Mesendoderm (in vitro differentiated cells): ENCODE measurements at regions not wholly inside any gene's neighbourhood (a gene's known extent, or its start where the extent isn't known, plus 50 kb on each side); places are given as distances from the start of the nearest gene placed in this dataset.

Source experiments
- DNase-seq: peaks from one replicate; pipeline ENCODE4 v3.0.0; 2013
- H2AK5ac ChIP-seq: 2 replicates; pipeline ENCODE4 v1.6.1; 2013; ENCODE audit warnings: low read length, inconsistent platforms
- H2BK120ac ChIP-seq: 2 replicates; pipeline ENCODE4 v1.6.1; 2013; ENCODE audit warnings: low read depth, mild to moderate bottlenecking, low read length, moderate library complexity, mixed read lengths
- H2BK15ac ChIP-seq: replicated peaks from 2 replicates; pipeline ENCODE4 v1.6.1; 2013; ENCODE audit warnings: low read depth, mild to moderate bottlenecking, moderate library complexity
- H2BK5ac ChIP-seq: 2 replicates; pipeline ENCODE4 v1.6.1; 2013; ENCODE audit warnings: low read length, inconsistent platforms
- H3K18ac ChIP-seq: 2 replicates; pipeline ENCODE4 v1.6.1; 2013; ENCODE audit warnings: mild to moderate bottlenecking, low read length, mixed read lengths
- H3K23ac ChIP-seq: one replicate; pipeline ENCODE4 v1.6.1; 2013; ENCODE audit warnings: low read length
- H3K27ac ChIP-seq: 2 replicates; pipeline ENCODE4 v1.5.1; 2013; ENCODE audit warnings: low read depth, mild to moderate bottlenecking, inconsistent platforms, low read length, moderate library complexity
- H3K27me3 ChIP-seq: 2 replicates; pipeline ENCODE4 v1.6.1; 2013; ENCODE audit warnings: low read length, control low read depth, mild to moderate bottlenecking, inconsistent platforms; ENCODE audit not compliant: insufficient read depth, poor library complexity
- H3K36me3 ChIP-seq: 2 replicates; pipeline ENCODE4 v1.6.1; 2013; ENCODE audit warnings: low read length, inconsistent platforms; ENCODE audit not compliant: control insufficient read depth, insufficient read depth
- H3K4ac ChIP-seq: one replicate; pipeline ENCODE4 v1.6.1; 2013; ENCODE audit warnings: low read depth, mild to moderate bottlenecking, low read length, moderate library complexity
- H3K4me1 ChIP-seq: 2 replicates; pipeline ENCODE4 v1.6.1; 2013; ENCODE audit warnings: low read depth, low read length, inconsistent platforms; ENCODE audit not compliant: control insufficient read depth
- H3K4me2 ChIP-seq: 2 replicates; pipeline ENCODE4 v1.6.1; 2013; ENCODE audit warnings: low read length
- H3K4me3 ChIP-seq: 2 replicates; pipeline ENCODE4 v1.5.1; 2013; ENCODE audit warnings: mild to moderate bottlenecking, low read length
- H3K56ac ChIP-seq: one replicate; pipeline ENCODE4 v1.6.1; 2013; ENCODE audit warnings: low read length
- H3K79me1 ChIP-seq: 2 replicates; pipeline ENCODE4 v1.6.1; 2013; ENCODE audit warnings: low read length, inconsistent platforms
- H3K79me2 ChIP-seq: 2 replicates; pipeline ENCODE4 v1.6.1; 2013; ENCODE audit warnings: mild to moderate bottlenecking, low read length; ENCODE audit not compliant: control insufficient read depth, insufficient read depth
- H3K9ac ChIP-seq: 2 replicates; pipeline ENCODE4 v1.6.1; 2013; ENCODE audit warnings: low read length, inconsistent platforms
- H4K5ac ChIP-seq: one replicate; pipeline ENCODE4 v1.6.1; 2013; ENCODE audit warnings: low read length
- H4K8ac ChIP-seq: one replicate; pipeline ENCODE4 v1.6.1; 2013; ENCODE audit warnings: low read depth, mild to moderate bottlenecking, control low read depth, low read length, moderate library complexity
- WGBS: extraction: QIAGEN DNeasy Blood & Tissue Kit; methylation state at CpG from one replicate; pipeline ENCODE4 v1.1.7; 2013; ENCODE audit warnings: low lambda C conversion rate, missing lambda C conversion rate; ENCODE audit not compliant: insufficient coverage; ENCODE audit errors: extremely low coverage; 5-methylcytosine and 5-hydroxymethylcytosine counted together

DNA sequence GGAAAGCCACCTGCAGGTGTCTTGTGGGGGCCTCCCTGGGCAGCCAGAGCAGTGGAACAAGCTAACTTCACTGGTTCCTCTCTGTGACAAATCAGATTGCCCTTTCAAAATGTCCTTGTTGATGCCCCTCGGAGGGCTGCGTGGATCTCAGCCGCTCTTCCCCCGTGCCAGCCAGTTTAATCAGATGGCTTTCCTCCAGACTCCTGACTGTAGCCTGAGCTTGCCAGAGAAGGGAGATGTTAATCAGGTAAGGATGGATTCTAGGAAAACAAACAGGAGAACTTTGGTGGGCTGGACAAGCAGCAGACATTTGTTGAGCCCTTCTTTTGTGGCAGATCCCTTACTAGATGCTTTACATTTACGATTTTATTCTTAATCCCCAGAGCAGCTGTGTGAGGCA lies 88.2 kb downstream of the DMRTA2 start:
- H3K79me1 ChIP-seq, result no peaks in the 10 kb centered on the region
- H3K27me3 ChIP-seq, result no peaks in the 10 kb centered on the region
- H3K79me2 ChIP-seq, result no peaks in the 10 kb centered on the region
- no peak for DNase-seq
- H2BK15ac ChIP-seq, result no peak overlapping the region
- H3K4me3 ChIP-seq, result no peak overlapping the region
- H2BK5ac ChIP-seq, result no peak overlapping the region
- H4K8ac ChIP-seq, result no peak overlapping the region
- H3K23ac ChIP-seq, result no peak overlapping the region
- H3K36me3 ChIP-seq, result no peaks in the 10 kb centered on the region
- H4K5ac ChIP-seq, result no peak overlapping the region
- H3K9ac ChIP-seq, result no peak overlapping the region
- no peaks in the 10 kb centered on the region for H3K4me1 ChIP-seq
- no peak overlapping the region for H3K56ac ChIP-seq
- H3K4ac ChIP-seq, result no peak overlapping the region
- no peak overlapping the region for H2BK120ac ChIP-seq
- no peak overlapping the region for H2AK5ac ChIP-seq
- no CpG with 5 or more reads among the region's 5 CpGs for WGBS
- H3K18ac ChIP-seq, result no peak overlapping the region
- H3K27ac ChIP-seq, result no peak overlapping the region
- no peak overlapping the region for H3K4me2 ChIP-seq

DNA sequence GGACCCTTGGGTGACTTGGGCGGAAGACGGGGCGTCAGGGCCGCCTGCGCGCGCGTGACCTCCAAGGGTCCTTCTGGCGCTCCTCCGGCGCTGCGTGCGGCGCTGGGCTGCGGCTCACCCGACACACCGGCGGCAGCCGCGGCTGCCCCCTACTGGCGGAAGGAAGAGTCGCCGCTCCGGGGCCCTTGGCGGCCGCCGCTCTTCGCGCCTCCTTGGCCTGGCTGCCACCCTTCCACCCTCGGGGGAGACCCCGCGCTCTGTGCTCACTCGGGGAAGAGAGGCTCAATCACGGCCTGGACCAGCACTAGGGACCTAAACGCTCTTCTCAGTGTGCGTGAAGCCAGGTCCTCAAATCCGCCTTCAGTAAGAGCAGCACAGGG lies 89.7 kb downstream of the DMRTA2 start:
- H3K79me2 ChIP-seq, result no peaks in the 10 kb centered on the region
- H3K4me2 ChIP-seq, result peak overlapping the region; percentile 96
- no peak overlapping the region for H4K8ac ChIP-seq
- no peak overlapping the region for H3K4me3 ChIP-seq
- no peak overlapping the region for H2AK5ac ChIP-seq
- H3K79me1 ChIP-seq, result no peaks in the 10 kb centered on the region
- peak overlapping the region; percentile 92 for H3K56ac ChIP-seq
- H3K36me3 ChIP-seq, result no peaks in the 10 kb centered on the region
- H2BK120ac ChIP-seq, result no peak overlapping the region
- H3K4me1 ChIP-seq, result no peaks in the 10 kb centered on the region
- H4K5ac ChIP-seq, result no peak overlapping the region
- no peaks in the 10 kb centered on the region for H3K27me3 ChIP-seq
- peak; percentile 69 for DNase-seq
- no peak overlapping the region for H3K18ac ChIP-seq
- no peak overlapping the region for H2BK15ac ChIP-seq
- no peak overlapping the region for H3K23ac ChIP-seq
- WGBS, result no CpG with 5 or more reads among the region's 37 CpGs
- peak overlapping the region; percentile 80 for H3K9ac ChIP-seq
- no peak overlapping the region for H2BK5ac ChIP-seq
- no peak overlapping the region for H3K27ac ChIP-seq
- no peak overlapping the region for H3K4ac ChIP-seq

DNA sequence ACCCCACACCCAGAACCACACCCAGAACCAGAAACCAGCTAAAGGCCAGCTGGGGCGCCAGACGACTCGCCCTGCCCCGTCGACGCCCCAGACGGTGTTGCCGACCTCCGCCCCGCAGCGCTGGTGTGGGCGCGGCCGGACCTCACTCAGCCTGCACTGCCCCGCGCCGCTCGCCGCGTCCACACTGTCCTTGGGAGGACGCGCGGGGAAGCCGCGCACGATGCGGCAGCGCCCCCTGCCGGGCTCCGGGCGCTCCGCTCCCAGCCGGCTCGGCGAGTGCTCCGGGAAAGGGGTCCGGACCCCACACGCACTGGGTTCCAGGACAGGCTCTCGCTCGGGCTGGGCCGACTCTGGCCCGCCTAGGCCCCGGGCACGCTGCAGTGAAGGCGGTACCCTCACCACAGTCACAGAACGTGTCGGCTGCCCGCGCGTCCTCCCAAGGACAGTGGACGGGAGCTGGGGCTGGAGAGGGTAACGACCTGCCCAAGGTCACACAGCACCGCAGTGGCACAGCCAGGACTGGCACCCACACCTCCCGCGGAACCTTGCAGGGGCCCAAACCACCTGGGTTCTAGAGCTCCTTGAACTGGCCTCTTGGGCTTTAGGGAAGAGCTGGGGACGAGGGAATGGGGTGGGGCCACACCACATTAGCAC lies 90.2 kb downstream of the DMRTA2 start:
- Histone ChIP-seq H3K79me2 (no peaks in the 10 kb centered on the region), H3K79me1 (no peaks in the 10 kb centered on the region), H2BK120ac (no peak overlapping the region)

DNA sequence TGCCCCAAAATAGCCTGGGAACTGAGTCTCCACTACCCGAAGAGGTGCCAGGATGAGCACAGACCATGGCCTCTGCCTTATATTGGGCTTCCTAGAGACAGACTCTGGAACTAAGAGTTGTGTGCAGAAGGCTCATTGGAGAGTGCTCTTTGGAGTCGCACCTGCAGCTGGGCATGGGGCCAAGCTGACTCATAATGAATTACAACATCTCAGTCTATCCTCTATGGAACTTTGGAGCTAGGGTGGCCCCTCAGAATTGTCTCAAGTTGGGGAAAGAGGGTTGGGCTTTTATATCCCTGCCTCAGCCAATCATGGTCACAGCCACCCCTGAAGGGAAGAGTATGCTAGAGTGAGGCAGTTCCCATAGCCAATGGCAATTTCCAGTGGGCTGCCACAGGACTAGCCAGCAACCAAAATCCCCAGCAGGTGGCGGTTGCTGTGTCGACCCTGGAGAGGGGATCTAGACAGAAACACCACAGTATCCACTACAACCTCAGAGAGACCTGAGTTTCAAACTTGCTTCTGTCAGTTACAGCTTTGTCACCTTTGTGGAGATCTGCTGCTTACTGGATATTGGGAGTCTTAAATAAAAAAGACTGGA lies 93.8 kb downstream of the DMRTA2 start:
- Histone ChIP-seq H3K79me1 (no peaks in the 10 kb centered on the region), H3K4me1 (no peaks in the 10 kb centered on the region), H3K4ac (no peak overlapping the region), H2BK15ac (no peak overlapping the region), H2BK120ac (no peak overlapping the region), H4K5ac (no peak overlapping the region), H3K79me2 (no peaks in the 10 kb centered on the region), H3K18ac (no peak overlapping the region), H3K4me2 (no peak overlapping the region), H3K23ac (no peak overlapping the region), H4K8ac (no peak overlapping the region), H2AK5ac (no peak overlapping the region), H3K27me3 (no peaks in the 10 kb centered on the region), H3K4me3 (no peak overlapping the region), H3K36me3 (no peaks in the 10 kb centered on the region), H2BK5ac (no peak overlapping the region), H3K27ac (no peak overlapping the region), H3K56ac (no peak overlapping the region), H3K9ac (no peak overlapping the region)
- DNase-seq, result peak; percentile 26
- WGBS, result no CpG with 5 or more reads among the region's 4 CpGs

More for the DNA sequence above, 90.2 kb downstream of the DMRTA2 start:
- Histone ChIP-seq H3K23ac (peak overlapping the region; percentile 94), H3K36me3 (no peaks in the 10 kb centered on the region), H3K27ac (no peak overlapping the region), H4K5ac (no peak overlapping the region), H2BK5ac (peak overlapping the region; percentile 62), H3K4me2 (peak overlapping the region; percentile 96), H4K8ac (no peak overlapping the region), H2AK5ac (no peak overlapping the region), H2BK15ac (no peak overlapping the region), H3K4ac (no peak overlapping the region), H3K9ac (peak overlapping the region; percentile 80), H3K56ac (peak overlapping the region; percentile 92), H3K27me3 (no peaks in the 10 kb centered on the region), H3K18ac (peak overlapping the region; percentile 8), H3K4me3 (no peak overlapping the region), H3K4me1 (no peaks in the 10 kb centered on the region)
- no CpG with 5 or more reads among the region's 56 CpGs for WGBS
- peak; percentile 83 for DNase-seq

DNA sequence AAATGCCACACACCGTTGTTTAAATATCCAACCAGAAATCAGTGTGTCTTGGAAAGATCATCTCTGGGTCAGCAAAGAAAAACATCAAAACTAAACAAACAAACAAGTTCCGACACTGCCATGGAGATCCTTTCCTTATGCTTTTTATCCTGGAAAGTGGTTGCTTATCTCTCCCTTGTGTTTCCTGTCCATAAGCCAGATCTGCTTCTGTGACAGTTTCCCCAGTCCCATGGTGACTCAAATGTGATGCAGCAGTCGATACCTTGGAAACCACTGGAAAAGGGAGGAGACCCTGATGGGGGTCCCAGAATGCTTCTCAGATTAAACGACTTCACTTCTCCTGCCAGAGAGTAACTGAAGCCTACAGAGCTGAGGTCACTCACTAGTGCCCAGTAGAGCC lies 94.7 kb downstream of the DMRTA2 start:
- Histone ChIP-seq H3K27ac (no peak overlapping the region), H3K9ac (no peak overlapping the region), H3K36me3 (no peaks in the 10 kb centered on the region), H3K27me3 (no peaks in the 10 kb centered on the region), H3K4me1 (no peaks in the 10 kb centered on the region), H3K23ac (no peak overlapping the region), H4K5ac (no peak overlapping the region), H4K8ac (no peak overlapping the region), H2BK15ac (no peak overlapping the region), H3K56ac (no peak overlapping the region), H3K79me1 (no peaks in the 10 kb centered on the region), H3K79me2 (no peaks in the 10 kb centered on the region), H3K4ac (no peak overlapping the region), H3K4me2 (no peak overlapping the region), H2AK5ac (no peak overlapping the region), H3K4me3 (no peak overlapping the region), H2BK120ac (no peak overlapping the region), H2BK5ac (no peak overlapping the region), H3K18ac (no peak overlapping the region)
- WGBS, result no CpG with 5 or more reads among the region's 4 CpGs
- DNase-seq, result no peak

DNA sequence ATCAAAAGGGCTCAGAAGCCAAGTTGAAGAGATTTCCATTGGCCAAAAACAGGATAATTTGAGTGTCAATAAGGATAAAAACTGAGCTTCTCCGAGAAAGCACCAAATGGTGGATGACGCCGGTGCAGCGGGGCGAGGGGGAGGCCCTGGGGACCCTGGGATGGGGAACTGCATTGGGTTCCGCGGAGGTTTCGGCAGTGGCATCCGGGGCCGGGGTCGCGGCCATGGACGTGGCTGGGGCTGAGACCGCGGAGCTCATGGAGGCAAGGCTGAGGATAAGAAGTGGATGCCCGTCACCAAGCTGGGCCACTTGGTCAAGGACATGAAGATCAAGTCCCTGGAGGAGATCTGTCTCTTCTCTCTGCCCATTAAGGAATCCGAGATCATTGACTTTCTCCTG lies 97.2 kb downstream of the DMRTA2 start:
- no CpG with 5 or more reads among the region's 17 CpGs for WGBS
- H3K4me3 ChIP-seq, result no peak overlapping the region
- H3K79me2 ChIP-seq, result no peaks in the 10 kb centered on the region

More for the DNA sequence above, 97.2 kb downstream of the DMRTA2 start:
- Histone ChIP-seq H3K4me2 (no peak overlapping the region), H3K79me1 (no peaks in the 10 kb centered on the region), H3K27me3 (no peaks in the 10 kb centered on the region), H3K56ac (no peak overlapping the region), H3K18ac (no peak overlapping the region), H3K4me1 (no peaks in the 10 kb centered on the region), H3K27ac (no peak overlapping the region), H3K9ac (no peak overlapping the region), H2BK5ac (no peak overlapping the region), H3K36me3 (no peaks in the 10 kb centered on the region), H4K5ac (no peak overlapping the region), H3K23ac (no peak overlapping the region), H2BK15ac (no peak overlapping the region), H2AK5ac (no peak overlapping the region), H2BK120ac (no peak overlapping the region), H4K8ac (no peak overlapping the region), H3K4ac (no peak overlapping the region)
- no peak for DNase-seq
